Calu3 (cell line): ENCODE measurements at regions not wholly inside any gene's neighbourhood (a gene's known extent, or its start where the extent isn't known, plus 50 kb on each side); places are given as distances from the start of the nearest gene placed in this dataset.

ENCODE experiments used
- BruUV-seq: library from RNA; stranded (reverse); fragments of 400-500 nt; replicated peaks from 2 replicates; lab custom pipeline; 2021; lab: Mats Ljungman, UMichigan
- CTCF ChIA-PET: fragments of 300-600 bp; sonication (Branson Sonifier 250); formaldehyde crosslinking; loops from one replicate; lab custom pipeline; 2022; ENCODE audit warnings: antibody characterized with exemption; lab: Charles Lee
- DNase-seq: peaks from one replicate; pipeline ENCODE4 v3.0.0; 2022
- H3K27ac Mint-ChIP-seq: one replicate; pipeline ENCODE4 v1.8.0; 2022; ENCODE audit warnings: mixed read lengths; ENCODE audit not compliant: unreplicated experiment
- H3K27me3 Mint-ChIP-seq: one replicate; pipeline ENCODE4 v1.8.0; 2022; ENCODE audit warnings: mixed read lengths; ENCODE audit not compliant: unreplicated experiment
- H3K36me3 Mint-ChIP-seq: one replicate; pipeline ENCODE4 v1.8.0; 2022; ENCODE audit warnings: mild to moderate bottlenecking, moderate library complexity, mixed read lengths; ENCODE audit not compliant: insufficient read depth, unreplicated experiment
- H3K4me1 Mint-ChIP-seq: one replicate; pipeline ENCODE4 v1.8.0; 2022; ENCODE audit warnings: mild to moderate bottlenecking, low read depth, mixed read lengths; ENCODE audit not compliant: unreplicated experiment
- H3K4me3 Mint-ChIP-seq: one replicate; pipeline ENCODE4 v1.8.0; 2022; ENCODE audit warnings: mild to moderate bottlenecking, low read depth, moderate library complexity, mixed read lengths; ENCODE audit not compliant: unreplicated experiment
- H3K9me3 Mint-ChIP-seq: one replicate; pipeline ENCODE4 v1.8.0; 2022; ENCODE audit warnings: low read depth, mixed read lengths; ENCODE audit not compliant: unreplicated experiment
- CTCF ChIP-seq: fragments of 200-600 bp; IDR thresholded peaks from one replicate; pipeline ENCODE4 v1.8.0; 2022; ENCODE audit warnings: antibody characterized with exemption; ENCODE audit not compliant: unreplicated experiment
- intact Hi-C: fragments of 100-400 bp; cut with micrococcal nuclease; formaldehyde crosslinking; loops from one replicate; pipeline ENCODE4 v1.10.0; 2022; ENCODE audit not compliant: unreplicated experiment

GRCh38 chr5:101431201-101431600, 528.1 kb upstream of the ST8SIA4 start:
- intact Hi-C loops, result no loop called here
- Mint-ChIP-seq H3K9me3 (no peaks in the 10 kb centered on the region), H3K27me3 (no peaks in the 10 kb centered on the region), H3K36me3 (no peaks in the 10 kb centered on the region), H3K4me3 (no peak overlapping the region), H3K4me1 (no peaks in the 10 kb centered on the region), H3K27ac (no peak overlapping the region)
- TF ChIP-seq CTCF, result no peak
- no peak for DNase-seq
- CTCF ChIA-PET, result no interaction called here
- BruUV-seq, result no TSS peak

- intact Hi-C loops, result no loop called here
- no peaks in the 10 kb centered on the region for H3K36me3 Mint-ChIP-seq
- no peak overlapping the region for H3K27ac Mint-ChIP-seq
- H3K27me3 Mint-ChIP-seq, result no peaks in the 10 kb centered on the region
- DNase-seq, result no peak
- BruUV-seq, result no TSS peak
- H3K9me3 Mint-ChIP-seq, result no peaks in the 10 kb centered on the region
- no peaks in the 10 kb centered on the region for H3K4me1 Mint-ChIP-seq
- no peak for TF ChIP-seq CTCF
- CTCF ChIA-PET, result no interaction called here
- H3K4me3 Mint-ChIP-seq, result no peak overlapping the region
These were observed 527.5 kb upstream of the ST8SIA4 start for GRCh38 chr5:101430551-101430950.

- H3K9me3 Mint-ChIP-seq, result no peaks in the 10 kb centered on the region
- TF ChIP-seq CTCF, result no peak
- CTCF ChIA-PET, result interaction anchor here (0.7 kb wide), 1 partner anchor 577 kb away, joined by 3 read pairs; no protein-coding TSS in a partner anchor
- no peak for DNase-seq
- H3K36me3 Mint-ChIP-seq, result no peaks in the 10 kb centered on the region
- no peak overlapping the region for H3K4me3 Mint-ChIP-seq
- H3K27me3 Mint-ChIP-seq, result no peaks in the 10 kb centered on the region
- intact Hi-C loops, result no loop called here
- H3K4me1 Mint-ChIP-seq, result no peaks in the 10 kb centered on the region
- no TSS peak for BruUV-seq
- no peak overlapping the region for H3K27ac Mint-ChIP-seq
These were observed 526.2 kb upstream of the ST8SIA4 start for GRCh38 chr5:101429241-101429640.

- H3K9me3 Mint-ChIP-seq, result no peaks in the 10 kb centered on the region
- intact Hi-C loops, result no loop called here
- CTCF ChIA-PET, result no interaction called here
- DNase-seq, result no peak
- H3K27me3 Mint-ChIP-seq, result no peaks in the 10 kb centered on the region
- BruUV-seq, result no TSS peak
- H3K4me3 Mint-ChIP-seq, result no peak overlapping the region
- no peaks in the 10 kb centered on the region for H3K36me3 Mint-ChIP-seq
- H3K27ac Mint-ChIP-seq, result no peak overlapping the region
- no peak for TF ChIP-seq CTCF
- H3K4me1 Mint-ChIP-seq, result no peaks in the 10 kb centered on the region
These were observed 522.3 kb upstream of the ST8SIA4 start for GRCh38 chr5:101425339-101425859.
